GM18507 (cell line): ENCODE measurements at regions not wholly inside any gene's neighbourhood (a gene's known extent, or its start where the extent isn't known, plus 50 kb on each side); places are given as distances from the start of the nearest gene placed in this dataset.
"Not testable (repeated sequence)": the region's sequence is repeated elsewhere in the genome, so short reads cannot be mapped to it uniquely, and the experiment has no call there.

ENCODE experiments used
- DNase-seq: peaks from one replicate; pipeline ENCODE4 v3.0.0; 2011; ENCODE audit warnings: low read depth; ENCODE audit not compliant: insufficient read length; ENCODE audit errors: extremely low spot score
- FAIRE-seq: peaks from 2 replicates; lab custom pipeline; 2011; peaks lifted over from hg19 to GRCh38; lab: Jason Lieb, UNC

DNA sequence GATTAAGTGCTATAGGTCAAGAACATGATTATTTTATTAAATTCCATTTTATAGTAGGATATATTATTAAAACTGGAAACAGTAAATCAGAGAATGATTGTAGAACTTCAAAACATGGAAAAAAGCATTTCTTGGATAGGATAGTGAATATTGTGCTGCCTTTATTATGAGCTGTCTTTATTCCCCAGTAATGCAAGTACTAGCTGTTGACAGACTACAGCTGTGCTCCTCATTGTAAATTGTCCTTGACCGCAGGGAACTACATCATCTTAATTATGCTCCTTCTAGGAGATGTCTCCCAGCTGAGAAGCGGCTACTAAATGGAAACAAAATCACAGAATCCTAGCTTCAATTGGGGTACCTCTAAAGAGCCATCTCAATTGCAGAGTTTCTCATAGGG, 1457.2 kb upstream of the PCDH7 start:
- no peak for DNase-seq
- FAIRE-seq: no peak

DNA sequence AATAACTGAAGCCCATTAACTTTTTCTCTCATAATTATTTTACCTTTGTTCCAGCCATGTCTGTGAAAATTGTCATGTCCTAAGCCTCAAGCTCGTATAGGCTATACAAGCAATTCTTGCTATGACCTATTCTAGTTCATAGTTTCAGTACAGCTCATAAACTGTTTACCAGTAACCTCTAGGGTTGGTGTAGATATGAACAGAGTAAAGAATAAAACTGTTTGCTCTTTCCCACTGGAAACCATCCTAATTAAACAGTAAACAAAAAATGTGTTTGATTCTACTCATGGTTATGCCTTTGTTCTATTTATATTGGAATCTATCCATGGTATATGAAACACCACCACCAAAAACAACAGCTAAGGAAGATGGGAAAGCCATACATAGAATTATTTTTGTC, 1444.0 kb upstream of the PCDH7 start:
- FAIRE-seq (no peak), DNase-seq (no peak)

DNA sequence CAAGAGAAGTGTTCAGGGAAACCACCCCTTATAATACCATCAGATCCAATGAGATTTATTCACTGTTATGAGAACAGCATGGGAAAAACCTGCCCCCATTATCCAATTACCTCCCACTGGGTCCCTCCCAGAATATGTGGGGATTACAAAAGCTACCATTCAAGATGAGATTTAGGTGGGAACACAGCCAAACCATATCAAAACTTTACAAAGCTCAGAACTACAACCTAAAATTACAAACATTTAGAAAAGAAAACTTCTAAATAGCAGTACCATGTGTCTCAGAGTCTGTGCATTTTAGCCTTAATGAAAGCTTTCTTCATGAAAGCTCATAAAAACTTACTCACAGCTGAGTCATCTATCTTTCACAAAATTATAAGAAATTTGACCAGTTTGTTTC, 1442.8 kb upstream of the PCDH7 start:
- no peak for DNase-seq
- FAIRE-seq: no peak

GRCh38 chr4:29278585-29278984, 1441.6 kb upstream of the PCDH7 start:
- FAIRE-seq: no peak
- no peak for DNase-seq

DNA sequence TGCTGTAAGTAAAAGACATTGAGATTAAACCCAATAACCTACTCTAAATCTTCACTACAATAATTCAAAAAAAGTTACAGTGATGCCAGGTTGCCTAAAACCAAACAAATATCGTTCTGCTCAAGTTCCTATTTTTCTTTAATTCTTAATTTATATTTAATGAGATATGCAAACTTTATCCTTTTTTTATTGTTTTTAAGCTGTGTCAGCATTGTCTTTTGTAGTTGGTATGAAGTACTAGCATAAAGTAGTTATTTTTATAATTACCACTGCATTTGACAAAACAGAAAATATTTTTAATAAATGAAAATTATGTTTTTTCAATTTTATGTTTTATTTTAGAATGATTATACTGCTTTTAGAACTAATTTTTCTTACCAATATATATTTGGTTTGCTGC, 1431.1 kb upstream of the PCDH7 start:
- FAIRE-seq (no peak), DNase-seq (no peak)

DNA sequence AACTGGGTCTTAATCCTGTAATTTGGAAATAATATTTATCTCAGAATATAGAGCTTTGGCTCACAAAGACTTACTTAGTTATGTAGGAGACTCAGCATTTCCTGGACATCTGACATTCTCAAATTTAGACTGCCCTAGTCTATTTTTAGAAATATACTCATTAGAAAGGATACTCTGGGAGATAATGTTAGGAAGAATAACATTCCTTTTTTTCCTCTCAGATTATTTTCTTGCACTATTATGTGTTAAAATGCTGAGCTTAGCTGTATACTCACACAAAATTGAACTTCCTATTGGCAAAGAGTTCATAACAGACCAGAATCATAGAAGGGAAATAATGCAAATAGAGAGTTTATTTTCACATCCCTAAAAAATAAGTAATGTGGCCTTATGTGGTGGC, 1424.9 kb upstream of the PCDH7 start:
- DNase-seq: no peak
- FAIRE-seq: no peak

- FAIRE-seq: no peak
- no peak for DNase-seq
Observed at GRCh38 chr4:29304595-29304994, 1415.6 kb upstream of the PCDH7 start.

DNA sequence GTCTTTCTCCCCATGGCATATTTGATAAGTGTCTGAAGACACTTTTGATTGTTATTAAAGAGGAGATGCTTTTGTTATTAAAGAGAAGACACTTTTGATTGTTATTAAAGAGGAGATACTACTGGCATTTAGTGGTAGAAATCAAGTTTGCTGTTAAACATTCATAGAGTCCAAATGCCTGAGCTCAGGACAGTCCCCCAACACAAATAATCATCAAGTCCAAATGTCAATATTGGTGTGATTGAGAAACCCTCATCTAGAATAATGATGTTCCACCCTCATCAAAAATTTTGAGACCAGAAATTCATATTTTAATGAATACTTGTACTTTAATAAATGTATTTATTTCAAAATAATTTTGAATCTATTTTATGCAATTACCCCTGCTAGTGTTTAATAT, 1412.9 kb upstream of the PCDH7 start:
- DNase-seq: no peak
- FAIRE-seq: no peak

GRCh38 chr4:29307755-29308154, 1412.4 kb upstream of the PCDH7 start:
- FAIRE-seq: no peak
- no peak for DNase-seq

DNA sequence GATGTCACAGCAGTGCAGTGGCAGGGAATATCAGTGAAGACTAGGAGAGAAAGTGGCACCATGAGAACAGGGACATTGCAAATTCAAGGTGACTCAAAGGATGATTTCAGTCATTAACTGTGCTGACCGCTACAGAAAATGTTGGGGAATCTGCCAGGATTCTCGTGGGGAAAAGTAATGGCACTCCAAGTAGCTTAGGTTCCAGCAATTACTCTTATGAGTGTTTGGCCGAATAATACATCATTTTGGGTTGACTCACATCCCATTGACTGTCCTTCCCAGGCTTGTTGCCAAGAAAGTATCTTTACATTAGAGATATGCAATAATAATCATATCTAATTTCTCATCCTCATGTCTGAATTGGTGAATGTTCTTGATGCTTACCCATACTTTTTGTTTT, 1411.1 kb upstream of the PCDH7 start:
- FAIRE-seq (no peak), DNase-seq (no peak)

DNA sequence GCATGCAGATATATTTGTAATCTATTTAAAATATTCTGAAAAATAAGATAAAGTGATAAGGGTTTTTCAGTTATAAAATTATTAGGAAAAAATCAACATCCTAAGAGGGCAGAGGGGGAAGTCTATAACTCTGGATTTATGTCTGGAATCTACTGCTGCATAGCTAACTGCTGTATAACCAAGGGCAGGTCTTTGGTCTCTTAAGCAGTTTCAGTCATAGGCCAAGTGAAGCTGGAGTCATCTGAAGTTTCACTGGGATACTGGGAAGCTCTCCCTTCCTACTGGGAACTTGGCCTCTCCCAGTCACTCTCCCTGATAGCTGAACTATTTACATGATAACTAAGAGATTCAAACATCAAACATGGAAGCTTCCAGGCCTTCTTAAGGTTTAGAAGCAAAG, 1409.9 kb upstream of the PCDH7 start:
- FAIRE-seq (no peak), DNase-seq (no peak)

GRCh38 chr4:29311247-29311646, 1408.9 kb upstream of the PCDH7 start:
- no peak for DNase-seq
- FAIRE-seq: no peak

- no peak for DNase-seq
- no peak for FAIRE-seq
Observed at GRCh38 chr4:29319663-29320340, 1400.4 kb upstream of the PCDH7 start.

DNA sequence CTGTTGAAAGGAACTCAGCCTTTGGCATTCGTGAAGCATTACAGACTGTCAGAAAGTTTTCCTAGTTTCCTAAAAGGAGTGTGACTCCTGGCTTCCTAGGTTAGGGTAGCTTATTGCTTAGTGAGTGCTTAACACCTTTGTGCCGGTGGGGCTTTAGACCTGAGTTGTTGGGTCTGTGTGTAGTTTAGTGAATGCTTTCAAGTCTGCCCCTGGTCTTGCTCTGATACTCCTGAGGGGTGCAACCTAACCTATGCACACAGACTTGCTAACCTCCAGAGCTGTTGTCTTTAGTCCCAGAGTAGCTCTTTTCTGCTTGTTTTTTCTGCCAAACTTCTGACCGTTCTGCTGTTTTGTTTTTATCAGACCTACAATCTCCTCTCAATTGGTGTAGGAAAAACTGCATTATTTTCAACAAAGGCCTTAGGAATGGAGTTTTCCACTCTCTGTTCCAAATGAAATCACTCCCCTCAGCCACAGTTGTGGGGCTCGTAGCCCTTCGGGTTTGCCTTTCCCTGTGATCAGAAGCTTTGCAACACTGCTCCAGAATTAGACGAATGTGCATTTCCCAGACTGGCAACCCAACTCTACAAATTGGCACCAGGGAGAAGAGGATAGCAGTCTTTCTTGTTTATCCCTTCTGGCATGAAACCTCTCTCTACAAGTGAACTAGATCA, 1399.1 kb upstream of the PCDH7 start:
- FAIRE-seq (no peak), DNase-seq (no peak)

GRCh38 chr4:29326004-29326403, 1394.2 kb upstream of the PCDH7 start:
- FAIRE-seq (no peak), DNase-seq (no peak)

DNA sequence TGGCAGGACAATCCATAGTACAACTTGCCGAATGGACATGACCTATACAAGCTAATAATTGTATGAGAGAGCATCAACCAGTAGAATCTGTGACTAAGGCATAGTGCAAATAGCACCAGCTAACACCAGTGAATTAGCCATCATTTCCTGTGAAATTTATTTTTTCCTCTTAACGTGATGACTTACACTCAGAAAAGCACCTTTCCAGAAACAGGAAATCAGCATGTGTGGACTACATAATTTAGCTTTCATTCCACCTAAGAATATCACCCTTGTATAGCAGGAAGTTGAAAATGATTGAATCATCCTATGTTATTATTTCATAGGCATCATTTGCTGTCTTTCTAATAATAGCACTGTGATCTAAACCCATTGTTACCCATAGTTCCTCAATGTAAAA, 1393.4 kb upstream of the PCDH7 start:
- no peak for FAIRE-seq

GRCh38 chr4:29336861-29337260, 1383.3 kb upstream of the PCDH7 start:
- DNase-seq: no peak
- no peak for FAIRE-seq

More for the DNA sequence above, 1393.4 kb upstream of the PCDH7 start:
- DNase-seq: no peak

DNA sequence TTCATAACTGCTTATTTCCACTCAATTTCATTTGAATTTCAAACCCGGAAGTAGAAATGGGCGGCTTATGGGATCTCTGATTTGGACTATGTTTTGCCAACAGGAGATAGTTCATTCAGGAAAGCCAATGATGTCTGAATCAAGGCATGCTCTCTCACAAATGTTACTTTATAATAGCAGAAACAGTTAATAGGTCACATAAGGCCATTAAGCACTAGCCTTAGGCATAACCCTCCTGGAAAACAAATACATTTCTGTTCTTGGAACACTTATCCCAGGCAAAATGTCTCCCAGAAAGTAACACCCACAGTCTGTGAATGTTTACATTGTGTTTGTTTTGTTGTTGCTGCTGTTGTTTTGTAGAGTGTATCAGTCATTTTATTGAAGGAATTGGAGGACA, 1347.2 kb upstream of the PCDH7 start:
- FAIRE-seq: no peak

DNA sequence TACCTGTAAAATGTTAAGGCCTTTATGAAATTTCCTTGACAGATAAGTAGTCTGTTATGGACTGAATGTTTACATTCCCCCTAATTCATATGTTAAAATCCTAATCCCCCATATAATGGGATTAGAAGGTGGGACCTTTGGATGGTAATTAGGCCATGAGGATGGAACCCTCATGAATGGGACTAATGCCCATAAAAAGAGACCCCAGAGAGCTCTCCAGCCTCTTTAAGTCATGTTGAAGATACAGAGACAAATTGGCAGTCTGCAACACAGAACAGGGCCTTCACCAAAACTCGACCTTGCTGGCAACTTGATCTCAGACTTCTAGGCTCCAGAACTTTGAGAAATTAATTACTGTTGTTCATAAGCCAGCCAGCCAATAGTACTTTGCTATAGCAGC, 1344.5 kb upstream of the PCDH7 start:
- FAIRE-seq: no peak
- DNase-seq: no peak

More for the DNA sequence above, 1347.2 kb upstream of the PCDH7 start:
- DNase-seq: no peak

- not testable (repeated sequence) for FAIRE-seq, DNase-seq
Observed at GRCh38 chr4:29378237-29378636, 1341.9 kb upstream of the PCDH7 start.

DNA sequence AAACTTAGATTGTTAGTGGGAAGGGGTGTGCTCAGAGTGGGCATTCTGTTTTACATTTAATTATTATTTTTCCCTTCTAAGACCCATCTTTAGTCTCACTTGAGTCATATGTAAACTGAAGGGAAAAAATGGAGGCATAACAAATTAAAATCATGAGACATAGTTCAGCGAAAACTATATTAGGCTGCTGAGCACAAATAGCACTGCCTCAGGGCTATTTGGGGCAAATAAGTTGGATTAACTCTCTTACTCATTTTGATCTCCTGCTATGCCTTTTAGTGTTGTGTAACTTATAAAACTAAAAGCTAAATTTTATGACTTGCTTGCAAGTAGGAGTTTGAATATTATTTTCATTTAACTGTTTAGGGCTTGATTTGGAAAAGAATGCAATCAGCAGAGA, 1329.2 kb upstream of the PCDH7 start:
- no peak for DNase-seq
- no peak for FAIRE-seq
